ENCODE measurements at regions not wholly inside any gene's neighbourhood (a gene's known extent, or its start where the extent isn't known, plus 50 kb on each side); places are given as distances from the start of the nearest gene placed in this dataset.
"Not testable (repeated sequence)": the region's sequence is repeated elsewhere in the genome, so short reads cannot be mapped to it uniquely, and the experiment has no call there.

DNA sequence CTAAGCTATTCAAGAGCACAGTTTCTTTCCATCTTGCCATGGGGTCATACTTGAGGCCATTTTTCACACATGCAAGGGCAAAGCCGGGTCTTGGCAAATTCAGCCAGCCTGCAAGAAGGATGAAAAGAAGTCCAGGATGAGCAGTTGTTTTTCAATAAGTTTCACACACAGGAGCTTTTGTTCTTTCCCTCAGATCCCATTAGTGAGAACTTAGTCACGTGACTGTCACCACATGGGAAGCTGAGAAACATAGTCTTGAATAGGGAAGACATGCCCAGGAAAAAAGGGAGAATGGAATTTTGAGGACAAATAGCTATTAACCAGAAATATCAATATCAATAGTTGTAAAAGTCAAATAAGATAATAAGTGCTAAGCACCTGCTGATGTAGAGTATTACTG lies 137.7 kb downstream of the AHR start:
- TF ChIP-seq, protein P1, sequence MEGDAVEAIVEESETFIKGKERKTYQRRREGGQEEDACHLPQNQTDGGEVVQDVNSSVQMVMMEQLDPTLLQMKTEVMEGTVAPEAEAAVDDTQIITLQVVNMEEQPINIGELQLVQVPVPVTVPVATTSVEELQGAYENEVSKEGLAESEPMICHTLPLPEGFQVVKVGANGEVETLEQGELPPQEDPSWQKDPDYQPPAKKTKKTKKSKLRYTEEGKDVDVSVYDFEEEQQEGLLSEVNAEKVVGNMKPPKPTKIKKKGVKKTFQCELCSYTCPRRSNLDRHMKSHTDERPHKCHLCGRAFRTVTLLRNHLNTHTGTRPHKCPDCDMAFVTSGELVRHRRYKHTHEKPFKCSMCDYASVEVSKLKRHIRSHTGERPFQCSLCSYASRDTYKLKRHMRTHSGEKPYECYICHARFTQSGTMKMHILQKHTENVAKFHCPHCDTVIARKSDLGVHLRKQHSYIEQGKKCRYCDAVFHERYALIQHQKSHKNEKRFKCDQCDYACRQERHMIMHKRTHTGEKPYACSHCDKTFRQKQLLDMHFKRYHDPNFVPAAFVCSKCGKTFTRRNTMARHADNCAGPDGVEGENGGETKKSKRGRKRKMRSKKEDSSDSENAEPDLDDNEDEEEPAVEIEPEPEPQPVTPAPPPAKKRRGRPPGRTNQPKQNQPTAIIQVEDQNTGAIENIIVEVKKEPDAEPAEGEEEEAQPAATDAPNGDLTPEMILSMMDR (IDR thresholded peaks at IDR 0.05; ENCODE audit: low read length, missing control alignments): no peak
- no peak for DNase-seq (ENCODE audit: low read depth)
- H3K4me3 ChIP-seq (replicated peaks; ENCODE audit: low read depth, low read length): no peak overlapping the region

DNA sequence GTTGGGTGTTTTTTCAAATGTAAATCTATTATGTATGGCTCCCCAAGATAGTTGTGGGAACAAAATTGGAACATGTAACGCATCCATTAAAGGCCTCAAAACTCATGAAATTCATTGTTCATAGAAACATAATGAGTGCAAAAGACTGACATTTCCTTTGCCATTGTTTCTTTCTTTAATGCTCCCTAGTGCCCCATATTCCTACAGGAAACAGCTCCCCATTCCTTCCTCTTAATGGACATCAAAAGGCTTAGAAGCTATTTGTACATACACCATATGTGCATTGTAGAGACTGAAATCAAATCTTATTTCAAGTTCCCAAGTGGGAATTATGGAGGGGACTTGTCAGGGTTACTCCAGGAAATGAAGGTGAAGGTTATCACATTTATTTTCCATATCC lies 139.1 kb downstream of the AHR start:
- no peak for DNase-seq (ENCODE audit: low read depth)
- H3K4me3 ChIP-seq (replicated peaks; ENCODE audit: low read depth, low read length): no peak overlapping the region
- TF ChIP-seq, protein P1 (IDR thresholded peaks at IDR 0.05; ENCODE audit: low read length, missing control alignments): no peak

DNA sequence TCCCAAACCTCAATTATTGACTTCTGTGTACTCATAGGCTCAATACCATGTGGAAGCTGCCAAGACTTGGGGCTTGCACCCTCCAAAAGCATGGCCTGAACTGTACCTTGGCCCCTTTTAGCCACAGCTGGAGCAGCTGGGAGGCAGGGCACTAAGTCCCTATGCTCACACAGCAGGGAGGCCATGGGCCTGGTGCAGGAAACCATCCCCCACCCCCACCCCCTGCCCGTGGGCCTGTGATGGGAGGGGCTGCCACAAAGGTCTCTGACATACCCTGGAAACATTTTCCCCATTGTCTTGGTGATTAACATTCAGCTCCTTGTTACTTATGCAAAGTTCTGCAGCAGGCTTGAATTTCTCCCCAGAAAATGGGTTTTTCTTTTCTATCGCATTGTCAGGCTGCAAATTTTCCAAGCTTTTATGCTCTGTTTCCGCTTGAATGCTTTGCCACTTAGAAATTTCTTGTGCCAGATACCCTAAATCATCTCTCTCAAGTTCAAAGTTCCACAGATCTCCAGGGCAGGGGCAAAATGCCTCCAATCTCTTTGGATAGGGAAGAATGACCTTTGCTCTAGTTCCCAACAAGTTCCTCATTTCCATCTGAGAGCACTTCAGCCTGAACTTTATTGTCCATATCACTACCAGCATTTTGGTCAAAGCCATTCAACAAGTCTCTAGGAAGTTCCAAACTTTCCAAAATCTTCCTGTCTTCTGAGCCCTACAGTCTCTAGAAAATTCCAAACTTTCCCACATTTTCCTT lies 141.8 kb downstream of the AHR start:
- not testable (repeated sequence) for DNase-seq (ENCODE audit: low read depth); H3K4me3 ChIP-seq (replicated peaks; ENCODE audit: low read depth, low read length)

DNA sequence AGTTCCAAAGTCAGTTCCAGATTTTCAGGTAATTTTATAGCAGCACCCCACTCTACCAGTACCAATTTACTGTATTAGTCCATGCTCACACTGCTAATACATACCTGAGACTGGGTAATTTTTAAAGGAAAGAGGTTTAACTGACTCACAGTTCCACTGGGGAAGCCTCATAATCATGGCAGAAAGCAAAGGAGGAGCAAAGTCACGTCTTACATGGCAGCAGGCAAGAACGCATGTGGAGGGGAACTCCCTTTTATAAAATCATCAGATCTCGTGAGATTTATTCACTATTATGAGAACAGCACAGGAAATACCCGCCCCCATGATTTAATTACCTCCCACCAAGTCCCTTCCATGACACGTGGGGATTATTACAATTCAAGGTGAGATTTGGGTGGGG lies 142.4 kb downstream of the AHR start:
- DNase-seq (ENCODE audit: low read depth): no peak
- no peak overlapping the region for H3K4me3 ChIP-seq (replicated peaks; ENCODE audit: low read depth, low read length)
- TF ChIP-seq, protein P1 (IDR thresholded peaks at IDR 0.05; ENCODE audit: low read length, missing control alignments): no peak

DNA sequence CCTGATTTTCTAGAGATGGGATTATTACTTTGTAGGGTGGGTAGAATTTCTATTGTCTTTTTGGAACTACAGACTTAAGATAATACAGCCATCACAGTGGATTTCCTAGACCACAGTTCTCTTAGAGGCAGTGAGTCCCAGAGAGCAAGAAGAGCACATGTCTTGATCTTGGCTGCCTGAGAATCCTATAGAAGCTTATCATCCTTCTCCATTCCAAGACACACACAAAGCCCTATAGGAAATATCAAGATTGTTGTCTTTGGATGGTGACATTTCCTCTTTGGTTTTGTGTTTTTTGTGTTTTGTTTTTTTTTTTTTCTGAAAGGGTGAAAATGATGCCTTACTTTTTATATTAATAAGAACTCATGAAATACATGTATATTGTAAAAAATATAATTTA lies 143.1 kb downstream of the AHR start:
- H3K4me3 ChIP-seq (replicated peaks; ENCODE audit: low read depth, low read length): no peak overlapping the region
- DNase-seq (ENCODE audit: low read depth): peak; percentile 31
- TF ChIP-seq, protein P1 (IDR thresholded peaks at IDR 0.05; ENCODE audit: low read length, missing control alignments): no peak

DNA sequence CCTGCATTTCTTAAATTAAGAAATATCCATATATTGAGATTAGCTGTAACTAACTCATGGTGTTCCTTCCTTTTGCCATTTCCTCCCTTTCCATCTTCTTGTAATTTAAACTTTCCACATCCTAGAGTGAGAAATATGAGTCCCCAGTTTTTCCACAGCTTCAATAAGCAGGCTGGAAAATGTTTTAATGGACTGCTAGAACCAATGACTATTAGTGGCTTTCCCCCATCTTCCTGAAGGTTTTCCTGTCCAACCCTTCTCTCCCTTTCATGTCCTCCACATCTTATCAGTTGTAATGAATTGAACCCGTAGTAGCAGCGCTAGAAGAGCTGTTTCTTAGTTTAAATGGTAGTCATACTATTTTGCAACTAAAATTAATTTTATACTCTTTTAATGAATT lies 145.7 kb downstream of the AHR start:
- H3K4me3 ChIP-seq (replicated peaks; ENCODE audit: low read depth, low read length): no peak overlapping the region

DNA sequence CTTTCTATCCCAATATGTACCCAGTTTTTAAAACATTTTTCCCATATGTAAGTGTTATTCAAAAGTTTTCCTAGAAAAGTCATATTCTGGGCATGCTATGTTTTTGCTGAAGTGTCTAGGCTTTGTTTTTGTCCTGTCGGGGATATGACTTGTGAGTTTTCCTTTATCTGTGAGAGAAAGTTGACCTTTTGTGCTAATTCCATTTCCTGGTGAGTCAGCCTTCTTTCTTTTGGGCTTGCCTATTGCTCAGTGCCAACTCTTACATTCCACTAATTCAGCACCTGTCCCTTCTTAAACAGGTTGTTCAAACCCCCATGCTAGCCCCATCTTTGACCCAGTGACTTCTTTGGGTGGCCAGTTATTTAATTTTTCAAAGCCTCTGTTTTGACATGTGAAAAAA lies 146.2 kb downstream of the AHR start:
- no peak overlapping the region for H3K4me3 ChIP-seq (replicated peaks; ENCODE audit: low read depth, low read length)
- TF ChIP-seq, protein P1 (IDR thresholded peaks at IDR 0.05; ENCODE audit: low read length, missing control alignments): no peak
- DNase-seq (ENCODE audit: low read depth): peak; percentile 78

More for the DNA sequence above, 145.7 kb downstream of the AHR start:
- no peak for DNase-seq (ENCODE audit: low read depth)
- TF ChIP-seq, protein P1 (IDR thresholded peaks at IDR 0.05; ENCODE audit: low read length, missing control alignments): no peak
